ENCODE measurements at regions not wholly inside any gene's neighbourhood (a gene's known extent, or its start where the extent isn't known, plus 50 kb on each side); places are given as distances from the start of the nearest gene placed in this dataset.

DNA sequence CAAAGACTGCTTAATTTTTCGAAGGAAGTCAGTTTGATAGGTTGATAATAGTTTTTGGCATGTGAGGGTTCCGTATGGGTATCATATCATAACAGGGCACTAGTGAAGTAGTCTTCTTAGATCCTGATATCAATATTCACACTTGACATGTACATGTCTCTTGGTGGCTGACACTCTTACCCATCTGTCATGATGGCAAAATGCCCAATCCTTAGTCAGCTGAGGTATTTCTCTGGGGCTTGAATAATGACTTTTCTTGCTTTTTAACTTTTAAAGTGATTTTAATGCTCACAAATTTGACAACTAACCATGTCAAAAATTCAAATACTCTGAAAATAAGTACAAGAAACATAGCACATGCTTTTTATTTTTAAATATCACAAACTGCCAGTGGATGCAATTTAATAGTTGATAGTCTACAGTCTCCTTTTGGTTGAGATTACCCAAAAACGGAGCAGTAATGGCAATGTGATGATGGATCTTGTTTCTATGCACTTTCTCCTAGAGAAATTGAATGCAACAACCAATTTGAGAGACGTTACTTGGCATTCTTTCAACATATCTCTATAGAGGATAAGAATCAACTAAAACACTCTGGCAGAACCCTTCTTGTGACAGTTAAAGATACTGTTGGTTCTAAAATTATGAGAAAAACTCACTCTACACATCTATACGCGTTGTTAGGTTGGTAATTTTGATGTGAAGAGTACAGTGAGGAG is 552.9 kb upstream of the PABPC4L start:
- Histone ChIP-seq H3K36me3 (ENCODE audit: control insufficient read depth, insufficient read depth, low read length) (no peaks in the 10 kb centered on the region), H3K9me3 (ENCODE audit: control insufficient read depth, insufficient read depth, low read length) (no peaks in the 10 kb centered on the region), H3K4me3 (ENCODE audit: low read depth, low read length) (no peak overlapping the region), H3K9ac (ENCODE audit: low read depth, low read length) (no peak overlapping the region), H3K4me1 (ENCODE audit: control insufficient read depth, insufficient read depth, low read length) (no peaks in the 10 kb centered on the region), H3K27me3 (ENCODE audit: control insufficient read depth, insufficient read depth, low read length) (no peaks in the 10 kb centered on the region)

DNA sequence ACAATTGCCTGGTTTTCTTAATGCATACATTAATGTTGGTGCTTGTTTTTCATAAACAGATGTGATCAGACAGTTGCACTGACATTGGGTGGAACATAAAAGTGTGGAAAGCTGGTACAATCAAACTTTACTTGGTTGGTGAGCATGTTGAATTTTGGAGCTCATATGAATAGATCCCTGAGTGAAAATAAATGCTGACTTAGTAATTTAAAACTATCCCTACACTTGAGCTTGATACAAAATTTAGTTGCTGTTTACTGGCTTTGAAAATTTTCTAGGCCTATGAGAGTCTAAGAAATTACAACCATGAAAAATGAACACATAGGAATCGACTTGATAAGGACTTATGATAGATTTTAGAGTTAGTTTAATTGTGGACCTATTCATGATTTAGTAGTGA is 551.8 kb upstream of the PABPC4L start:
- Histone ChIP-seq H3K27me3 (ENCODE audit: control insufficient read depth, insufficient read depth, low read length) (no peaks in the 10 kb centered on the region), H3K4me3 (ENCODE audit: low read depth, low read length) (no peak overlapping the region), H3K36me3 (ENCODE audit: control insufficient read depth, insufficient read depth, low read length) (no peaks in the 10 kb centered on the region), H3K9ac (ENCODE audit: low read depth, low read length) (no peak overlapping the region), H3K9me3 (ENCODE audit: control insufficient read depth, insufficient read depth, low read length) (no peaks in the 10 kb centered on the region), H3K4me1 (ENCODE audit: control insufficient read depth, insufficient read depth, low read length) (no peaks in the 10 kb centered on the region)

GRCh38 chr4:134747108-134747805 is 545.7 kb upstream of the PABPC4L start:
- H3K9me3 ChIP-seq (ENCODE audit: control insufficient read depth, insufficient read depth, low read length) = no peaks in the 10 kb centered on the region
- no peak overlapping the region for H3K9ac ChIP-seq (ENCODE audit: low read depth, low read length)
- H3K4me1 ChIP-seq (ENCODE audit: control insufficient read depth, insufficient read depth, low read length) = no peaks in the 10 kb centered on the region
- H3K36me3 ChIP-seq (ENCODE audit: control insufficient read depth, insufficient read depth, low read length) = no peaks in the 10 kb centered on the region
- H3K4me3 ChIP-seq (ENCODE audit: low read depth, low read length) = no peak overlapping the region
- H3K27me3 ChIP-seq (ENCODE audit: control insufficient read depth, insufficient read depth, low read length) = no peaks in the 10 kb centered on the region

GRCh38 chr4:134740290-134740689 is 538.7 kb upstream of the PABPC4L start:
- H3K9ac ChIP-seq (ENCODE audit: low read depth, low read length) = no peak overlapping the region
- H3K4me3 ChIP-seq (ENCODE audit: low read depth, low read length) = no peak overlapping the region
- no peaks in the 10 kb centered on the region for H3K36me3 ChIP-seq (ENCODE audit: control insufficient read depth, insufficient read depth, low read length)
- H3K9me3 ChIP-seq (ENCODE audit: control insufficient read depth, insufficient read depth, low read length) = no peaks in the 10 kb centered on the region
- no peaks in the 10 kb centered on the region for H3K4me1 ChIP-seq (ENCODE audit: control insufficient read depth, insufficient read depth, low read length)
- no peaks in the 10 kb centered on the region for H3K27me3 ChIP-seq (ENCODE audit: control insufficient read depth, insufficient read depth, low read length)

GRCh38 chr4:134735901-134736300 is 534.3 kb upstream of the PABPC4L start:
- Histone ChIP-seq H3K4me1 (ENCODE audit: control insufficient read depth, insufficient read depth, low read length) (no peaks in the 10 kb centered on the region), H3K9me3 (ENCODE audit: control insufficient read depth, insufficient read depth, low read length) (no peaks in the 10 kb centered on the region), H3K4me3 (ENCODE audit: low read depth, low read length) (no peak overlapping the region), H3K9ac (ENCODE audit: low read depth, low read length) (no peak overlapping the region), H3K27me3 (ENCODE audit: control insufficient read depth, insufficient read depth, low read length) (no peaks in the 10 kb centered on the region), H3K36me3 (ENCODE audit: control insufficient read depth, insufficient read depth, low read length) (no peaks in the 10 kb centered on the region)

DNA sequence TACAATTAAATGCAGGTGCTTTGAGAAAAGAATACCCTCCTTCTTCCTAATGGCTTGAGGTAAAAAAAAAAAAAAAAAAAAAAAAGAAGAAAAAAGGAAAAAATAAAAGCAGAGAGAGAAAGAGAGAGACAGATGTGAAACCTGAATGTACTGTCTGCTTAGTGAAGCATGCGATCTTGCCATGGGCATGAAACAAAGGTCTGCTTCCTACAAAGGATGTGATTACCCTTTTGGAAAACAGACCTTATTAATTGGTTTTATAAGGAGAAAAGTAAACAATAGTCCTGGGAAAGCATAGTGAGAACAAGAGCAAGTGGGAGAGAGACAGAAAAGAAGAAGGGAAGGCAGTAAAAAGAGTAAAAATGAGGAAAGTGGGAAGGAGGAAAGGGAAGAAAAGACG is 526.1 kb upstream of the PABPC4L start:
- no peak overlapping the region for H3K9ac ChIP-seq (ENCODE audit: low read depth, low read length)
- no peaks in the 10 kb centered on the region for H3K36me3 ChIP-seq (ENCODE audit: control insufficient read depth, insufficient read depth, low read length)
- H3K9me3 ChIP-seq (ENCODE audit: control insufficient read depth, insufficient read depth, low read length) = no peaks in the 10 kb centered on the region
- H3K27me3 ChIP-seq (ENCODE audit: control insufficient read depth, insufficient read depth, low read length) = no peaks in the 10 kb centered on the region
- H3K4me3 ChIP-seq (ENCODE audit: low read depth, low read length) = no peak overlapping the region
- H3K4me1 ChIP-seq (ENCODE audit: control insufficient read depth, insufficient read depth, low read length) = no peaks in the 10 kb centered on the region

DNA sequence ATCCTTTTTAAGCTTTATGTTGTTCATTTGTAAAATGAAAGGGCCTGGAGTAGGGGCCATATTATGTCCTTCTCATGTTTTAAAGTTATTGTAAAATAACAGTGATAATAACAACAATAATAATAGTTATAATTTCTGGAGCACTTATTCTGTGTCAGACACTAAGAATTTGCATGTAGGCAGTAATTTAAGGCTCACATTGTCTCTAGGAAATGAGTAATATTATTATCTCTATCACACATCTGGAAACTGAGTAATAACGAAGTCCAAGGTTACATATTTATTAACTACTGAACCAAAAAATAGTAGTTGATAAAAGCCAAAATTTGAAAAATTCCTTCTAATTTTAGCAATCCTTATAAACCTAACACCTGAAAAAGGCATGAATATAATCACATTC is 520.7 kb upstream of the PABPC4L start:
- Histone ChIP-seq H3K36me3 (ENCODE audit: control insufficient read depth, insufficient read depth, low read length) (no peaks in the 10 kb centered on the region), H3K9ac (ENCODE audit: low read depth, low read length) (no peak overlapping the region), H3K27me3 (ENCODE audit: control insufficient read depth, insufficient read depth, low read length) (no peaks in the 10 kb centered on the region), H3K4me1 (ENCODE audit: control insufficient read depth, insufficient read depth, low read length) (no peaks in the 10 kb centered on the region), H3K9me3 (ENCODE audit: control insufficient read depth, insufficient read depth, low read length) (no peaks in the 10 kb centered on the region), H3K4me3 (ENCODE audit: low read depth, low read length) (no peak overlapping the region)

- Histone ChIP-seq H3K4me1 (ENCODE audit: control insufficient read depth, insufficient read depth, low read length) (no peaks in the 10 kb centered on the region), H3K36me3 (ENCODE audit: control insufficient read depth, insufficient read depth, low read length) (no peaks in the 10 kb centered on the region), H3K27me3 (ENCODE audit: control insufficient read depth, insufficient read depth, low read length) (no peaks in the 10 kb centered on the region), H3K9me3 (ENCODE audit: control insufficient read depth, insufficient read depth, low read length) (no peaks in the 10 kb centered on the region), H3K9ac (ENCODE audit: low read depth, low read length) (no peak overlapping the region), H3K4me3 (ENCODE audit: low read depth, low read length) (no peak overlapping the region)
Observed at GRCh38 chr4:134720030-134720429, 518.4 kb upstream of the PABPC4L start.

- Histone ChIP-seq H3K4me3 (ENCODE audit: low read depth, low read length) (no peak overlapping the region), H3K9me3 (ENCODE audit: control insufficient read depth, insufficient read depth, low read length) (no peaks in the 10 kb centered on the region), H3K9ac (ENCODE audit: low read depth, low read length) (no peak overlapping the region), H3K36me3 (ENCODE audit: control insufficient read depth, insufficient read depth, low read length) (no peaks in the 10 kb centered on the region), H3K27me3 (ENCODE audit: control insufficient read depth, insufficient read depth, low read length) (no peaks in the 10 kb centered on the region), H3K4me1 (ENCODE audit: control insufficient read depth, insufficient read depth, low read length) (no peaks in the 10 kb centered on the region)
Observed at GRCh38 chr4:134708616-134709015, 507.0 kb upstream of the PABPC4L start.

GRCh38 chr4:134708026-134708425 is 506.4 kb upstream of the PABPC4L start:
- Histone ChIP-seq H3K4me3 (ENCODE audit: low read depth, low read length) (no peak overlapping the region), H3K27me3 (ENCODE audit: control insufficient read depth, insufficient read depth, low read length) (no peaks in the 10 kb centered on the region), H3K9ac (ENCODE audit: low read depth, low read length) (no peak overlapping the region), H3K4me1 (ENCODE audit: control insufficient read depth, insufficient read depth, low read length) (no peaks in the 10 kb centered on the region), H3K36me3 (ENCODE audit: control insufficient read depth, insufficient read depth, low read length) (no peaks in the 10 kb centered on the region), H3K9me3 (ENCODE audit: control insufficient read depth, insufficient read depth, low read length) (no peaks in the 10 kb centered on the region)

GRCh38 chr4:134702374-134702773 is 500.8 kb upstream of the PABPC4L start:
- no peaks in the 10 kb centered on the region for H3K4me1 ChIP-seq (ENCODE audit: control insufficient read depth, insufficient read depth, low read length)
- no peak overlapping the region for H3K9ac ChIP-seq (ENCODE audit: low read depth, low read length)
- no peak overlapping the region for H3K4me3 ChIP-seq (ENCODE audit: low read depth, low read length)
- H3K36me3 ChIP-seq (ENCODE audit: control insufficient read depth, insufficient read depth, low read length) = no peaks in the 10 kb centered on the region
- H3K9me3 ChIP-seq (ENCODE audit: control insufficient read depth, insufficient read depth, low read length) = peaks cover 5% of the 10 kb centered on the region
- H3K27me3 ChIP-seq (ENCODE audit: control insufficient read depth, insufficient read depth, low read length) = no peaks in the 10 kb centered on the region

DNA sequence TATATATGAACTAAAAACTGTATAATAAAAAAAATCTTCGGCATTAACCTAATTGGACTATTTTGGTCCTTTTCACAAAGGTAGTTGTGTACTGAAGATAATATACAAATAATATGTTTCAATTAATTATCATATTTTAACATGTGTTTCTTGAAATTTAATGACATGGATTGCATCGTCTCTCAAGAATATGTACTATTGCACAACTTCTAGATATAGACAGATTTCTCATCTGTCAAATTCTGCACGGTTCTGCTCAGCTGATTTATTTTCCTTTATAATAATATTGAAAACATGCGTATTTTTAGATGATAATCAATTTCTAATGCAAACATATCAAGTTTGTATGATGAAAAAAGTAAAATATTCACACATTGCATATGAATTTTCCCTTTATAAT is 498.7 kb upstream of the PABPC4L start:
- H3K9me3 ChIP-seq (ENCODE audit: control insufficient read depth, insufficient read depth, low read length) = peaks cover 5% of the 10 kb centered on the region
- H3K4me3 ChIP-seq (ENCODE audit: low read depth, low read length) = no peak overlapping the region
- no peaks in the 10 kb centered on the region for H3K4me1 ChIP-seq (ENCODE audit: control insufficient read depth, insufficient read depth, low read length)
- H3K9ac ChIP-seq (ENCODE audit: low read depth, low read length) = no peak overlapping the region
- no peaks in the 10 kb centered on the region for H3K27me3 ChIP-seq (ENCODE audit: control insufficient read depth, insufficient read depth, low read length)
- H3K36me3 ChIP-seq (ENCODE audit: control insufficient read depth, insufficient read depth, low read length) = no peaks in the 10 kb centered on the region

All from iPS-15b (cell line).